ENCODE measurements at regions not wholly inside any gene's neighbourhood (a gene's known extent, or its start where the extent isn't known, plus 50 kb on each side); places are given as distances from the start of the nearest gene placed in this dataset.

DNA sequence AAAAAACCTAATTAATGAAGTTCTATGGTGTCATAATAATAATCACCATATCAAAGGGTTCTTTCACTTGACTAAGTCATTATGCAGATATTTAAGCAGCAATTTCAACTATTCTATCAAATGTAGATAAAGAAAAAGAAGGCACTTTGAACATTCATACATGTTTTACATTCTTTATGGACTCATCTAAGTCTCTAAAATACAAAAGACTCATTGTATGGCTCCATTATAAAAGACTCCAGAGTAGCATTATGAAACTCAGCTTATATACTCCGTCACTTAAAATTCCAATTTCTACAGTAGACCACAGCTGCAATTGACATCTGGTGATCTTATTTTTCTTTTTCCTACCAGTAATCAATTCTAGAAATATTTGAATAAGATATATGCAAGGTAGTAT, 173.5 kb upstream of the KIF2B start:
- TF ChIP-seq, protein P1, sequence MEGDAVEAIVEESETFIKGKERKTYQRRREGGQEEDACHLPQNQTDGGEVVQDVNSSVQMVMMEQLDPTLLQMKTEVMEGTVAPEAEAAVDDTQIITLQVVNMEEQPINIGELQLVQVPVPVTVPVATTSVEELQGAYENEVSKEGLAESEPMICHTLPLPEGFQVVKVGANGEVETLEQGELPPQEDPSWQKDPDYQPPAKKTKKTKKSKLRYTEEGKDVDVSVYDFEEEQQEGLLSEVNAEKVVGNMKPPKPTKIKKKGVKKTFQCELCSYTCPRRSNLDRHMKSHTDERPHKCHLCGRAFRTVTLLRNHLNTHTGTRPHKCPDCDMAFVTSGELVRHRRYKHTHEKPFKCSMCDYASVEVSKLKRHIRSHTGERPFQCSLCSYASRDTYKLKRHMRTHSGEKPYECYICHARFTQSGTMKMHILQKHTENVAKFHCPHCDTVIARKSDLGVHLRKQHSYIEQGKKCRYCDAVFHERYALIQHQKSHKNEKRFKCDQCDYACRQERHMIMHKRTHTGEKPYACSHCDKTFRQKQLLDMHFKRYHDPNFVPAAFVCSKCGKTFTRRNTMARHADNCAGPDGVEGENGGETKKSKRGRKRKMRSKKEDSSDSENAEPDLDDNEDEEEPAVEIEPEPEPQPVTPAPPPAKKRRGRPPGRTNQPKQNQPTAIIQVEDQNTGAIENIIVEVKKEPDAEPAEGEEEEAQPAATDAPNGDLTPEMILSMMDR (conservative IDR thresholded peaks at IDR 0.05; ENCODE audit: control insufficient read depth, insufficient read depth, low read depth, low read length) = no peak
- no peak overlapping the region for H3K4me3 ChIP-seq (ENCODE audit: control insufficient read depth, low read depth, low read length)
- no peak for DNase-seq (ENCODE audit: low read depth)

DNA sequence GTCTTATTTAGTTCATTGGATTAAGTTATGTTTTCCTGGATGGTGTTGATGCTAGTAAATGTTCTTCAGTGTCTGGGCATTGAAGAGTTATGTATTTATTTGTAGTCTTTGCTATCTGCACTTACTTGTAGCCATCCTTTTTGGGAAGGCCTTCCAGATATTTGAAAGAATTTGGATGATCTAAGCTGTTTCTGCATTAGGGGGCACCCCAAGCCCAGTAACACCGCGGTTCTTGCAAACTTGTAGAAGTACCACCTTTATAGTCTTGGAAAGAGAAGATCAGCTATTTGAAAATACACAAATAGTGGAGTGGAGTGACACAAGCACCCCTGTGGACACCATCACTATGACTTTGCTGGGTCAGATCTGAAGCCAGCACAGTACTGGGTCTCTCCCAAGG, 175.9 kb upstream of the KIF2B start:
- DNase-seq (ENCODE audit: low read depth) = no peak
- TF ChIP-seq, protein P1 (conservative IDR thresholded peaks at IDR 0.05; ENCODE audit: control insufficient read depth, insufficient read depth, low read depth, low read length) = no peak
- no peak overlapping the region for H3K4me3 ChIP-seq (ENCODE audit: control insufficient read depth, low read depth, low read length)

DNA sequence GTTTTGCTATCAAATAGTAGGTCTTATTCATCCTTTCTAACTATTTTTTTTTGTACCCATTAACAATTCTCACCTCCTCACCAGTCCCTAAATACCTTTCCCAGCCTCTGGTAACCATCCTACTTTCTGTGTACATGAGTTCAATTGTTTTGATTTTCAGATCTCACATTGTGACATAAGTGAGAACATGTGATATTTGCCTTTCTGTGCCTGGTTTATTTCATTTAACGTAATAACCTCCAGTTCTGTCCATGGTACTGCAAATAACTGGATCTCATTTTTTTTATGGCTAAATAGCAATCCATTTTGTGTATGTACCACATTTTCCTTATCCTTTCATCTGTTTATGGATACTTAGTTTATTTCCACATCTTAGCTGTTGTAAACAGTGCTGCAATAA, 181.9 kb upstream of the KIF2B start:
- DNase-seq (ENCODE audit: low read depth) = no peak
- no peak overlapping the region for H3K4me3 ChIP-seq (ENCODE audit: control insufficient read depth, low read depth, low read length)
- TF ChIP-seq, protein P1 (conservative IDR thresholded peaks at IDR 0.05; ENCODE audit: control insufficient read depth, insufficient read depth, low read depth, low read length) = no peak

DNA sequence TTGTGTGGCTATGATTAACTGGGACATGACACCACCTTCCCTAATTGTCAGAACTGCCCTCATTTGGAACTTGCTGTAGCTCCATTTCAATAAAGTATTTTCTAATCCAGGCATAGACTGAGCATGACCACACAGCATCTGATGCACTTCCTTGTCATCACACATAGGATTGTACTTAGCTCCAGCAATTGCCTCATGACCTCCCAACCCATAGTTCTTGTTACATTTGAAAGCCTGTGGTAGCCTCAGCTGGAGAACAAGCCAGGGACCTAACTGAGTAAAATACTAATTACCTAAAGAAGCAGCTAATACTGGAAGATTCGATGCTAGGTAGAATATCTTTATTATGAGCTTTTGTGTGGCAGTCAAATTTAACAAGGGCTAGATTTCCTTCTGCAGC, 187.3 kb upstream of the KIF2B start:
- no peak for DNase-seq (ENCODE audit: low read depth)
- TF ChIP-seq, protein P1 (conservative IDR thresholded peaks at IDR 0.05; ENCODE audit: control insufficient read depth, insufficient read depth, low read depth, low read length) = no peak

DNA sequence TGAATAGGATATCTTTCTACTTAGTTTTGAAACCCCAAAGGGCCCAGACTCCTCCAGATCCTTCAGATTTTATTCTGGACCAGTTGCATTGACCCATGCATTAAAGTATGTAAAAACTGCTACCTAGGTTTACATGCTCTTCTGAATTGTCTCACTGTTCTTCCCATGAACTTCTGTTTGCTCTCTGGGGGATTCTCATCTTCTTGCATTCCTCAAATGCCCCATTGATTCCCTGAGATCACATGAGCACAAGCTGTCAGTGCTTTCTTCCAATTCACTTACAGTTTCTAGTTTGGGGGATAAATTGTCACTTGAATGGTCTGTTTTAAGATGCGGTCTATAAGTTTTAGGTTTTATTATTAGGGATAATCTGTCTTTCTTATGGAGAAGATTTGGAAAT, 188.9 kb upstream of the KIF2B start:
- no peak overlapping the region for H3K4me3 ChIP-seq (ENCODE audit: control insufficient read depth, low read depth, low read length)
- no peak for DNase-seq (ENCODE audit: low read depth)

More for the DNA sequence above, 187.3 kb upstream of the KIF2B start:
- no peak overlapping the region for H3K4me3 ChIP-seq (ENCODE audit: control insufficient read depth, low read depth, low read length)

DNA sequence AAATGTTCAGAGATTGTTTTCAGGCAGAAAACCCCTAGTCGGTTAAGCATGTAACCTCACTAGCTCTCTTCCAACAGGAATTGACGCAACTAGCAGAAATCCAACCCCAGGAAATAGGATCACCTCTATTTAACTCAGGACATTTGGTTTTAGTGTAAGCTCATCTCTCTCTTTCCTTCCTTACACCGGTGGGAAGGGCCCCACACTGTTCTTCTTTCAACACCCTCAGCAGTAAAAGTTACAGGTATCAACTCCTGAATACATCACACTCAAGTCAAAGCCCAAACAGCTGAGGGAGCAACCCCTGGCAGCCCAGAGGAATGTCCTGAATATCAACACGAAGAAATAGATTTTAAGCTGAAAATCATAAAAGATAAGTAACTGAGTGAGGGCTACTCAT, 191.2 kb upstream of the KIF2B start:
- TF ChIP-seq, protein P1 (conservative IDR thresholded peaks at IDR 0.05; ENCODE audit: control insufficient read depth, insufficient read depth, low read depth, low read length) = no peak
- no peak for DNase-seq (ENCODE audit: low read depth)
- no peak overlapping the region for H3K4me3 ChIP-seq (ENCODE audit: control insufficient read depth, low read depth, low read length)

More for the DNA sequence above, 188.9 kb upstream of the KIF2B start:
- TF ChIP-seq, protein P1 (conservative IDR thresholded peaks at IDR 0.05; ENCODE audit: control insufficient read depth, insufficient read depth, low read depth, low read length) = no peak

DNA sequence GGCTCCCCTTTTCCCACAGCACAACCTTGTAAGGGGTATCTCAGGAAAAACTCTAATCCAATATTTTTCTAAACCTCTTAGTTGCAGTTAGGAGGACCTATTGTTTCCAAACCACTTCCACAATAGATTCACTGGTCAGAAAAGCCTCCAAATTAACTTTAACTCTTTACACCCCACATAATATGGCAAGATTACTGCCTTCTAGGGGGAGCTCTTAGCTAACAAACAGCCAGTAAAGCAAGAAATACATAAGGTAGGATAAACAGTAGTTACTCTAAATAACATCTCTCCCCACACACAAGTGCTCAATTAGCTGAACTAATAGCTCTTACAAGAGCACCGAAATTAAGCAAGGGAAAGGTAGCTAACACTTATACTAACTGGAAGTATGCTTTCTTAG, 192.1 kb upstream of the KIF2B start:
- TF ChIP-seq, protein P1 (conservative IDR thresholded peaks at IDR 0.05; ENCODE audit: control insufficient read depth, insufficient read depth, low read depth, low read length) = no peak
- DNase-seq (ENCODE audit: low read depth) = no peak
- H3K4me3 ChIP-seq (ENCODE audit: control insufficient read depth, low read depth, low read length) = no peak overlapping the region
